ENCODE measurements at regions not wholly inside any gene's neighbourhood (a gene's known extent, or its start where the extent isn't known, plus 50 kb on each side); places are given as distances from the start of the nearest gene placed in this dataset.

- no peaks in the 10 kb centered on the region for H3K36me3 ChIP-seq
- no peak overlapping the region for H3K4me3 ChIP-seq (ENCODE audit: low read depth, low read length)
- no peak overlapping the region for H3K27ac ChIP-seq
- H3K9me3 ChIP-seq (ENCODE audit: severe bottlenecking), result no peaks in the 10 kb centered on the region
- no peaks in the 10 kb centered on the region for H3K27me3 ChIP-seq (ENCODE audit: insufficient read depth, low read depth, severe bottlenecking)
- no peak for DNase-seq
- no peak for TF ChIP-seq CTCF (IDR thresholded peaks at IDR 0.05; ENCODE audit: low read depth, low read length)
Measured at GRCh38 chr13:61927648-61928047, 512.0 kb upstream of the PCDH20 start.

- no peak for TF ChIP-seq CTCF (IDR thresholded peaks at IDR 0.05; ENCODE audit: low read depth, low read length)
- DNase-seq, result no peak
Measured at GRCh38 chr13:61918841-61919240, 503.2 kb upstream of the PCDH20 start.

GRCh38 chr13:61916483-61916882 is 500.8 kb upstream of the PCDH20 start:
- Histone ChIP-seq H3K4me3 (ENCODE audit: low read depth, low read length) (no peak overlapping the region), H3K36me3 (no peaks in the 10 kb centered on the region), H3K27ac (no peak overlapping the region), H3K27me3 (ENCODE audit: insufficient read depth, low read depth, severe bottlenecking) (no peaks in the 10 kb centered on the region), H3K9me3 (ENCODE audit: severe bottlenecking) (no peaks in the 10 kb centered on the region)
- DNase-seq, result no peak
- no peak for TF ChIP-seq CTCF (IDR thresholded peaks at IDR 0.05; ENCODE audit: low read depth, low read length)

More at GRCh38 chr13:61918841-61919240, 503.2 kb upstream of the PCDH20 start:
- H3K36me3 ChIP-seq, result no peaks in the 10 kb centered on the region
- no peaks in the 10 kb centered on the region for H3K27me3 ChIP-seq (ENCODE audit: insufficient read depth, low read depth, severe bottlenecking)
- H3K27ac ChIP-seq, result no peak overlapping the region
- no peak overlapping the region for H3K4me3 ChIP-seq (ENCODE audit: low read depth, low read length)
- no peaks in the 10 kb centered on the region for H3K9me3 ChIP-seq (ENCODE audit: severe bottlenecking)

- no peak overlapping the region for H3K4me3 ChIP-seq (ENCODE audit: low read depth, low read length)
- DNase-seq, result no peak
- TF ChIP-seq CTCF (IDR thresholded peaks at IDR 0.05; ENCODE audit: low read depth, low read length), result no peak
- H3K9me3 ChIP-seq (ENCODE audit: severe bottlenecking), result no peaks in the 10 kb centered on the region
- H3K36me3 ChIP-seq, result no peaks in the 10 kb centered on the region
- H3K27ac ChIP-seq, result no peak overlapping the region
- no peaks in the 10 kb centered on the region for H3K27me3 ChIP-seq (ENCODE audit: insufficient read depth, low read depth, severe bottlenecking)
Measured at GRCh38 chr13:61913183-61913582, 497.5 kb upstream of the PCDH20 start.

GRCh38 chr13:61908906-61909615 is 493.4 kb upstream of the PCDH20 start:
- Histone ChIP-seq H3K27ac (no peak overlapping the region), H3K27me3 (ENCODE audit: insufficient read depth, low read depth, severe bottlenecking) (no peaks in the 10 kb centered on the region), H3K4me3 (ENCODE audit: low read depth, low read length) (no peak overlapping the region), H3K36me3 (no peaks in the 10 kb centered on the region), H3K9me3 (ENCODE audit: severe bottlenecking) (no peaks in the 10 kb centered on the region)
- DNase-seq, result no peak
- no peak for TF ChIP-seq CTCF (IDR thresholded peaks at IDR 0.05; ENCODE audit: low read depth, low read length)

- H3K4me3 ChIP-seq (ENCODE audit: low read depth, low read length), result no peak overlapping the region
- H3K9me3 ChIP-seq (ENCODE audit: severe bottlenecking), result no peaks in the 10 kb centered on the region
- H3K27ac ChIP-seq, result no peak overlapping the region
- no peaks in the 10 kb centered on the region for H3K27me3 ChIP-seq (ENCODE audit: insufficient read depth, low read depth, severe bottlenecking)
- TF ChIP-seq CTCF (IDR thresholded peaks at IDR 0.05; ENCODE audit: low read depth, low read length), result no peak
- no peak for DNase-seq
- H3K36me3 ChIP-seq, result no peaks in the 10 kb centered on the region
Measured at GRCh38 chr13:61905054-61905453, 489.4 kb upstream of the PCDH20 start.
